HG03196 (cell line): ENCODE measurements at regions not wholly inside any gene's neighbourhood (a gene's known extent, or its start where the extent isn't known, plus 50 kb on each side); places are given as distances from the start of the nearest gene placed in this dataset.
"Not testable (repeated sequence)": the region's sequence is repeated elsewhere in the genome, so short reads cannot be mapped to it uniquely, and the experiment has no call there.

Experiments
- ATAC-seq: cut with Tn5 transposase; IDR thresholded peaks from one replicate; pipeline ENCODE4 v1.9.1; 2021; ENCODE audit not compliant: unreplicated experiment

DNA sequence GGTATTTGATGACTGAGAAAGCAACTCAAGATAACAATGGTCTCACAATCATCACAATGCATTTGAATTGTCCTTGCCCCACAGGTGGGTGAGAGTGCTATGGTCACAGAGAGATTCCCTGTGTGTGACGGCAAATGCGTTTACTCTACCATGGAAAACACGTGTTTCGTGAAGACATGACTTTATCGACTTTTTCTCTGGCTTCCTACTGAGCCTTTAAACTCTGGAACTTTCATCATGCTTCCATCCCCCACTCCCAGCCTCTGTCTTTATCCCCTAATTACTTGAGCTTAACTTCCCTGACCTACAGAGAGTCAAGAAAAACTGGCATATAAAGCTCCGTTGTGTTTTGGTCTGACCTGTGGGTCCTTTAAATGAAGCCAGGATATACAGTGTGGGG, 414.1 kb upstream of the CLINT1 start:
- ATAC-seq, result no peak

DNA sequence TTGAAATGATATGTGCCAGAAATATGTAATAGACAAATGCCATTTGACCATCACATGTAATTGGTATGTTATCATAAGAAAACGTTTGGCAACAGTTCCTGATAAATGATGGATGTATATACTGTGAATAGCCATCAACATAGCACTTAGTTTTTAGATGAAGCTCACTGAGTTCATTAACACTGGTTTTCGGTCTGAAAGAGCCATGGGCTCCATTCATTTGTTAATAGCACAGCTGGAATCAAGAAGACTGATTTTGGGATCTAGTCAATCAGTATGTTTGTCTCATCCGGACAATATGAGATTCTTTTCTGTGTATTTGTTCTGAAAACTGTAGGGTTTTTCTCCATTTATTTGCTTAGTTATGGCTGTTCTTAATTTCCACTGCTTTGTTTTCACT, 413.5 kb upstream of the CLINT1 start:
- ATAC-seq, result no peak

DNA sequence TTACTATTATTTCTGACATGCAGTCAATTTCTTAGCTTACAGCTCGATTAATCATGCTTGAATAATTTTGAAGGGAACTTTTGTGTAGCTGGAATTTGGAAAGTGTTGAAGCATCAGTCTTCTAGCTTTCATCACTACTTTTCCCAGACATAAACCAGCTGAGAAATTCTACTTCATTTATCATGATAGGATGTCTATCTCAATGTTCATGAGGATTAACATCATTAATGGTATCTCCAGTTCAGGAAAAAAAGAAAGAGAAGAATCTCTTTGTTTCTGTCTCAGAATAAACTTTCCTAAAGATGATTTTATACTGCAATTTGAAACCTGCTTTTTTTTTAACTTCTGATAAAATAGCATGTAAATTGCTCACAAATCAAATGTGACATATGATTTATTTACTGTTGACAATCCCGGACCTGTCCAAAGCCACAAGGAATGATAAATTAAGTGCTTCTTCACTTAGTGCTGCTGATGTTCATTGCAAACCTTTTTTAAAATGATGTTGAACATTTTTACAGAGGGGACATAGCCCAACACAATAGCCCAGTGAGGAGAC, 412.1 kb upstream of the CLINT1 start:
- no peak for ATAC-seq

DNA sequence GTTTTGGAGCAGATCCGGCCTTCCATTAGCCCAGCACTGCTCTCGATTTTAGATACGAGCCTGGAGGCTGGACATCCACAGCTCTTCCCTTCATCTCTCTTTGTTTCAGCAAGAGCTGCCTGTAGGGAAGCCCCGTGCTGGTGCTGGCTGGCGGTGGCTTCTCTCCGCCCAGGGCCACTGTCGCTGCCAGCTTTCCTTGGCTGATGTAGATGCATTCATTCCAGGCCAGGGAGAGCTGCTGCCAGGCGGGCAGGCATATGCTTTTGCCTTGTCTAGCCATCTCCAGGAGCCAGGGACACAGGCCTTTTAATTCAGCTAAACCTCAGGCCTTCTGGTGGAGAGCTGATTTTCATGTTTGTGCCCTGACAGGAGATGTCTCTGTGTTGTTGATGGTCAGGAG, 409.3 kb upstream of the CLINT1 start:
- no peak for ATAC-seq

DNA sequence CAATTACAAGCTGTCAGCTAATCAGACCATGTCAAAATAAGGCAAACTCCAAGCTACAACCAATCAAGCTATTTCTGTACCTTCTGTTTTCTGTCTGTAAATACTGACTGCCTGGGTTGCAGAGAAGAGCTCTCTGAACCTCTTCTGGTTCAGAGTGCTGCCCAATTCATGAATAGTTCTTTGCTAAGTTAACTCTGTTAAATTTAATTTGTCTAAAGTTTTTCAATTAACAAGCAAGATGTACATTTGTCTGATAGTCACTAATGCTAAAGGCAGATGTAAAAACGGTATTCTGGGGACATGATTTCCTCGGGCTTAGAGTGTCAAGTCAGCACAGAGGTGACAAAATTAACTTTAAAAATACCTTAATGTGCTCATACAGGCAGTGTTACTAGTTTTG, 408.3 kb upstream of the CLINT1 start:
- no peak for ATAC-seq

DNA sequence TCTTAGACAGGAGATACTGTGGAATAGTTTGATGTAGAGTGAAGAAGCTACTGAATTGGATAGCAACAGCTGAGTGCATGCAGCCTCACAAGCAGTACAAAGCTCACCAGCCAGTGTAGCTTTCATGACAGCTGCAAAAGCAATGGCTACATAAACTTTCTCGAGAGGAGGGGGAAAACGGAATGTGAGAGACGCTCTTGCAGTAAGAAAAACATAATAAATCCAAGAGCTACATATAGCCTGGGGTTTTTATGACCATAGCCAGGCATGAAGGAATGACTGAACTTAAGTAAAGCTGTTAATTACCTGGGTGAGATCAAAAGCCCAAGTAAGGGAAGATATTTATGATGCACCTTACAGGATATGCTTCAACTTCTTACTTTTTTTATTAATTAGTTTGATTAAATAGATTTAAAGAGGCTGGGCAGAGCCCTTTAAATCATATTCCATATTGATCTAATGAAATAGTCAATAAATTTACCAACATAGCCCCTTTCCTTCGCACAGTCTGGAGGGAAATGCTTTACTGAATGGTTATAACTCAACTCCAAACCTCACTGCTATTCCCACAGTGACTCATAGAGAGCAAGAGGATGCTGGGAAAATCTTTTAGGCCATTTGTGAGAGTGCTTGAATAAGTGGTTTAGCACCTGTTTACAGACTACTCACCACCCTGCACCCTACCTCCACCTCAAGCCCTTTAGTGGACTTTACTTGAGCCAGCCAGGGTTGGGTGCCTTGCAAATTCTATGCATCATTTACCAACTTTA, 407.2 kb upstream of the CLINT1 start:
- no peak for ATAC-seq

DNA sequence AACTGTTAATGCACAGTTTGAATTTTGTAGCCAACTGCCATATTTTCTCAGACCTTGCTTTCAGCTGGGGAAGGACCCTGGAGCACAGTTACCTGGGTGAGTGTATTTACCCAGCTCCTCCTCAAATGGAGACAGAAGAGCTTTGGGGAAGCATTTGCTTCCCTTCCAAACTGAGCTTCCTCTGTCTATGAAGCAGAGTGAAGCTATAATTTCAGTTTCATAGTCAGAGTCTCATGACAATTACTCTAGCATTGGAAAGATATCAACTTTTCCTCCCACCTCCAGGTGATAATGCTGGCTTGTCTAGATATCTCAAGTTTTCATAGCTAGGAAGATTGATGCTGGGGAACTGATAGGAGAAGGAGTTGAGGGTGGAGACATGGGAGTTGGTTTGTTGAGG, 406.4 kb upstream of the CLINT1 start:
- ATAC-seq, result no peak

DNA sequence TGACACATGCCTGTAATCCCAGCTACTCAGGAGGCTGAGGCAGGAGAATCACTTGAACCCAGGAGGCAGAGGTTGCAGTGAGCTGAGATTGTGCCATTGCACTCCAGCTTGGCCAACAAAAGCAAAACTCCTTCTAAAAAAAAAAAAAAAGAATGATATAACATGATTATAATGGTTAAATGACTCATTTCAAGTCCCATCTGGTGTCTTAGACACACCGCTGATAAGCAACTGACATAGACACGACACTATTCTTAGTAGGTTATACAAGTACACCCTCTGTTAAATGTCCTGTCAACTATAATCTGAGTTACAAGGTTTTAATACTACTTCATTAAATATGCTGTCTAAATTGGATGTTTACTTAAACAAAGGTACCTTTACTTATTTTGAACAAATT, 405.3 kb upstream of the CLINT1 start:
- no peak for ATAC-seq

DNA sequence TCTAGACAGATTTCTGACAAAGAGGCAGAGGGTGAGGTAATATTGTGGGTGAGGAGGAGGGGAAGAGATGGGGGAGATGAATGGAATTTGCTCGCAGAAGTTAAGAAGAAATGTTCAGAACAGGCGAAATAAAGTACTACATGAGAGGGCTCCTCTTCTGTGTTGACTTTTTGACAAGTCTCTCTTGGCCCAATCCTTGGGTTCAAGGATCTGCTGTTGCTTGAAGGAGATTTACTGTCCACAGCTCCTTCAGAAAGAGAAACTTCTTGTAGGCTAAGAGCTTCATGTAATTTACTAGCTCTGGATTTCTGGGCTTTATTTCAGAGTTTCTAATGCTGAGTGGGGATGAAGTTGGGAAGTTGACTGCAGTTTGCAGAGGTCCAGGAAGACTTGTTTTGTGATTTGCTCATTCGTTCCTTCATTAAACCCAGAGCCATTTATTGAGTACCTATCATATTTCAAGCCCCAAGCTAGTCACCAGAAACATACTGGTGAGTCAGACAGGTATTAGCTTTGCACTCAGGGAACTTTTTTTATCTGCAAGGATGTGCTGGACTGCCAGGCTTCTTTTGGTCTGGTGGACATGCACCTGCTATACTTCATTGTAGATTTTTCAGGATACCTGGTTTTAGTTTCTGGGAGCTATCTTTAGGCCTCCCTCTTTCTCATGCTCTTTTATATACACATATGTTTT, 402.9 kb upstream of the CLINT1 start:
- ATAC-seq, result no peak

DNA sequence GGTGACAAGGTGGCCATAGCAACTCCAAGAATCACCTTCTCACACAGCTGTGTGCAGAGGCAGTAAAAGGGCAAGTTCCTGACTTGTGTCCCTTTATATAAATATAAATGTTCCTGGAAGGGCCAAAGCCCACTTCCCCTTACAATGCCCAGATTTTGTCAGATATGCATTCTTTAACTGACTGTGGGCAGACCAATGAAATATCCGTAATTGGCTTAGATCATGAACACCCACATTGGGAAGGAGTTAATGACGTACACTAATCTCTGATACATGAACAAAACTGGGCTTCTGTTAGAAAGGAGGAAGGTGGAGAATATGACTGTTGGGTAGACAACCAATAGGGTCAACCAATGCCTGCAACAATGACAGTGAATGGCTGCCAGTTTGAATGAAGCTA, 397.2 kb upstream of the CLINT1 start:
- no peak for ATAC-seq

DNA sequence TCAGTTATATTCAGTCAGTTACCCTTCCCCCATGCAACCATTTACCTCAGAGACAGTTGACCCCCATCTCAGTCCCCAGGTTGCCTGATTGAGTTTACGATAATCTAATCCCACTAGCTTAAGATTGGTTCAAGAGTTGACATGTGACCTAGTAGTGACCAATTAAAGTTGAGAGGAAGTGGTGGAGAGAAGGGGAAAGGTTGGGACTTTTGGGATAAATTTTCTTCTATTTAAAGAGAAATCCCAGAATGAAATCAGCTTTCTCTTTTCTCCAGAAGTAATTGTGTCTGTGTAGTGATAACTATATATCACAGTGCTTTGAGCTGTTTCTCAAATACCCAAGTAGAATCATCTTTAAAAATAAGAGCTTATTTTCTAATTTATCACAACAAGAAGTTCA, 396.7 kb upstream of the CLINT1 start:
- ATAC-seq, result no peak

DNA sequence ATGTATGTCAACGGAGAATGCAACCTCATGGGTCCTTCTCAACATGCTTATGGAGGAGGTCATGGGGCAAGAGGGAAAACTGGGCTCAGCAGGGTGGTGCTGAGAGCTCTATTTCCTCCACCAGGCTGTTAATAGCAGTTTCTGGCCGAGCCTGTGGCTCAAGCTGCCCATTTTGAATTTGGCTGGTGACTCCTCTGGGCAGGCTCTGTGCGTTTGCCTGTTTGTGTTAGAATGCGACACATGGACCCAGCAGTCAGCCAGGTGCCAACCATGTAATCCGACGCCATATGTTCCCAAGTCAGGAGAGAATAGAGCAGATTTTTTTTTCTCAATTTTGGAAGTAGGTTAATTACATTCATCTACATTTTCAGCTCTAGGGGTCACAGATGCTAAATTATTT, 387.7 kb upstream of the CLINT1 start:
- no peak for ATAC-seq

DNA sequence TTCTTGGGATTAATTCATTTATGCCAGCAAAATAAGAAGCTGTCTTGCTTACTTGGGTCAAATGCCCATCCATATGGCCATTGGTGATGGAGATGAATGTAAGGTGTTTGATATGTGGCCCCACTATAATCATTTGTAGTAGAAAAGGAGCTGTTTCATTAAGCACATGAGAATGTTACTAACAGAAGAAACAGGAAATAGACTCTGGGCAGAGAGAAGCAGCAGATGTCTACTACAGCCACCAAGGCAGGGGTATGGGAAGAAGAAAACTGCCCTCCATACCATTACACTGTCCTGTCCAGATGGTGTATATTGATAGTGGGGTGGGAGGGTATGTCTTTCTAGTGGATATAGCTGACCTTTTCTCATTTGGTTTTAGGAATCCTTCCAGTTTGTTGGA, 386.6 kb upstream of the CLINT1 start:
- no peak for ATAC-seq

DNA sequence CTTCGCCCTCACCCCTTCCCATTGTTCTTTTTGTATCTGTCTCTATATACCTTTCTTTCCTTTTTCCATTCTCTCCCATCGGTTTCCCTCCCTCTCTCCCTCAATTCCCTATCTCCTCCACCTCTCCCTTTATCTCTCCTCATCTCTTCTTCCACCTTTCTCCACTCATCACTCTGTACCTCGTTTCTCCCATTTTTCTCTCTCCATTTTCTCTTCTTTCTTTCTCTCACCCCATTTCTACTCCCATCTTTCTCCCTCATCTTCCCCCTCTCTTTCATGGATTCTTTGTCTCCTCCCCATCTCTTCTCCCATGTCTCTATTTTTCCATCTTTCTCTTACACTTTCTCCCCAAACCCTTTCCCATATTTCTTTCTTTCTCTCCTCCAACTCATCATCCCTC, 385.9 kb upstream of the CLINT1 start:
- ATAC-seq, result no peak

DNA sequence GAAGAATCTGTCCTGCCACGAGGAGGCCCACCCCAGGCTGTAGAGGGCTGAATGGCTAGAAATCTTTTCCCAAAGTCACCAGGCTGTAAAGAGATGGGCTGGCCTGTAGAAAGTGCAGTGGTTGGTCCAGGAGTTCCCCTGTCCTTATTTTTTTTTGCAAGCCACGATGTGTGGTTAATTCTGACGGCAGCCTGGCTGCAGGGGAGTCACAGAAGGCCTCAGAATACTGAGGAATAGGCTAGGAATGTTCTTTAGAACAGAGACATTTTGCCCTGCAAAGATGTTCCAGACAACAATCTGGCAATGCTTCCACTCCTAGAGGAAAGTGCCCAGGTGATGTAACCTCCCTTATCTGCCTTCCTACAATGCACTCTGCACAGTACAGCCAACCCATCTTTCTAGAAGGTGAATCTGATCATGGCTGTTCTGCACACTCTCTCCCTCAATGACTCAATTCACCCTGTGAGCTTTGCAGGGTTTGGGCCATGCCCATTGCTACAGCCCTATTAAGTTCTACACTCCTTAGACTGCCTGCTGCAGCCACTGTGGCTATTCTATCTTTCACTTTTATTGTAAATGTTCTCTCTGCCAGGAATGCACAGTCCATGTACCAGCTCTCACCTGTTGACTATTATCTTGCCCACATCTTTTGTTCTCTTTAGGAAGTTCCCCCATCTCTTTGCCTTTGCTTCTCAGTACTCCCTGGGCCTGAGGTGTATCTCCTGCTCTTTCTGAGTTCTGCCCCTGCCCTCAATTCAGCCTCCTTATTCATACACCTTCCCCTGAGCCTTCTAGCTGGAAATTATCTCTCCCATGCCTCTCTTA, 377.8 kb upstream of the CLINT1 start:
- ATAC-seq, result no peak

DNA sequence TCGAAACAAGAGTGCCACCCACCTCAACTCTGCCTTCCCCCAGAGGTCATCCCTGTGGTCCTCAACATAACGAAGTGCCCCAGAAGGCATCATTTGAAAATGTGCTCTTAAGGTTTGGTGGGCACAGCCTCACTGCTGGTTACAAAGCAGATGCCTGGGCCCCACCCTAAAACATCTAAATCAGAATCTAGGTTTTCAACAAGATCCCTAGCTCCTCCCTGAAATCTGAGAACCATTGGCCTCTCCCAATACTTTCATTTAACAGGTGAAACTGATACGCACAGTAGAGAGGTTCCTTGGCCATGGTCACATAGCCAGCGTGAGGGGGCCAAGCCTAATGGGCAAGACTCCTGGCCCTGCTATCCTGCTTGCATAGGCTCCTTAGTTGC, 376.2 kb upstream of the CLINT1 start:
- ATAC-seq, result no peak

DNA sequence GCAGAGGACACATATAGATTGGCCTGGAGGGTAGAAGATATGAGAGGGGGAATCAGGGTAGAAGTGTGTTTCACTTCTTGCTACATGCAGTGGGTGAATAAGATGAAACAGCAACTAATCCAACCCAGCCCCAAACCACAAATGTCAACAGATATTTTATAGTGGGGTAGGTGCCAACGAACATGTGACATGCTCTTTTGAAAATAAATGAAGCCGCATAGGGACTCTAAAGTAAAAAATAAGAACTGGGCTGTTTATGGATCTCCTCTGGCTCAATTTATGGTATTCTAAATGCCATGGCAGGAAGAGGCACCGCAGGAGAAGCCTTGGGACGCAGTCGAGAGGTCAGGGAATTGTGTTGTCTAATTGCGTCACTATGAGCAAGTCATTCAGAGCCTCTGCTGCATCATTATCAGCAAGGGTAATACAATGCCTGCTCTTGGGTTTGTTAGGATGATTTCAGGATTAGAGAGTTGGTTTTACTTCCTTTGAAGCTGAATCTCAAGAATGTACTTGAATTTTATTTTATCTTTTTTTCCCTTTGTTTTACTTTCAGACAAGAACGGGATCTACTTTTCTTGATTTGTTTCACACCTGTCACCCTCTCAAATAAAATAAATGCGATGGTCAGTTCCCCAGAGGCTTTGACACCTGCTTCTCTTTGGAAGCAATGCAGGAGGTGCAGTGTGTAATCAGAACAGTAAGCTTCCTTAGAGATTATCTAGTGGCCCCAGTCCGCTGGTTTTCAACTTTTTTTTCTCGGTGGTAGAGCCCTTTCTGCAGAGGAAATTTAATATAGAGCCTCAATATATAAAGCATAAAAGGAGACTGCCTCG, 375.6 kb upstream of the CLINT1 start:
- ATAC-seq, result no peak

DNA sequence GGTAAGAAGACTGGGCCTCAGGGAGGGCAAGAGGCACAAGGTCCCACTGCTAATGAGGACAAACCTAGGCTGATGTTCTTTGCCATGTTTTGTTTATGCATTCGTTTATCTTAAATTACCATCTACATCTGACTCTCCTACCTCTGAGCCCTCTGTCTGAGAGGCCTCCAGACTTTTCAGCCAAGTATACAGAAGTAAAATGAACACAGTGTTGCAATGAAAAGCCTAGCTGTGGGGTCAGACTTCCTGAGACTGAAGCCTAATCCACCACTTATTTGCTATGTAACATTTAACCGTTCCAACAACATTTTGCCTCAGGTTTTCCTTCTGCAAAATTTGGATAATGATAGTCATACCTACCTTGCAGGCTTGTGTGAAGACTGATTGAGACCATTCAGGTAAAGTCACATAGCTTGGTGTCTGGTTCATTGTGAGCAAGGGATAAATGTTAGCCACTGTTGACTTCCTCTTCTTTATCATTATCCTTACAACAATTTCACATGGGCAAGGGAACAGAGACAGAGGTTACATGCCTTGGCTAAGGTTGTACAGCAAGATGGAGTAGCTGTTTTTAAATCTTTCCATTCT, 374.9 kb upstream of the CLINT1 start:
- no peak for ATAC-seq

DNA sequence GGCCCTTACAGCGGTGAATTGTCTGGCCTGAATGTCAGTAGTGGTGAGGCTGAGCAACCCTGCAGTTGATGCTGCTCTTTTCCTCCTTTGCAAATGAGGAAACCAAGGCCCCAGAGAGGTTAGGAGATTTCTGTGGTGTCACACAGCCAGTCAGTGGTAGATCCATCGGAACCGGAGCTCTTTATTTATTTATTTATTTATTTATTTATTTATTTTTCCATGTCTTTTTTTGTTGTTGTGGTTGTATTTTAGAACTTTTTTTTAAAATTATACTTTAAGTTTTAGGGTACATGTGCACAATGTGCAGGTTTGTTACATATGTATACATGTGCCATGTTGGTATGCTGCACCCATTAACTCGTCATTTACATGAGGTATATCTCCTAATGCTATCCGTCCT, 368.4 kb upstream of the CLINT1 start:
- ATAC-seq, result not testable (repeated sequence)

DNA sequence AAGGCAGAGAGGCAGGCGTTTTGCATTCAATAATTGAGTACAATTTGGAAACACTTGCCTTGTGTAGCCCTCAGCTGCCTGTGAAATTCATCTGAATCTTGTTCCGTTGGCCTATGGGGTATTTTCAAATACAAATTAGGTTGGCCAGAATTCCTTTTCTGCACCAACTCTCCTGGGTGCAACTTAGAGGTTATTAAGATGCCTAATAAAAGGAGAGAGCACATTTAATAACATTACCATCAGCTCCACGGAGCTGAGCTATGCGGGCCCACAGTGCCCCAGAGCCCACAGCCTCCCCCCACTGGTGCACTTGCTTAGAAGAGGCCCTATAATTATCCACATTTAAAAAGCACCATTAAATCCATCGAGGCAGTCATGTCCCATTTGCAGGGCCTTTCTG, 367.6 kb upstream of the CLINT1 start:
- no peak for ATAC-seq
